Ammon's horn (tissue), 1 donor: ENCODE measurements at regions not wholly inside any gene's neighbourhood (a gene's known extent, or its start where the extent isn't known, plus 50 kb on each side); places are given as distances from the start of the nearest gene placed in this dataset.
A peak's percentile ranks its signal among the peaks of the same experiment; 100 is the strongest.

Source experiments
- DNase-seq: peaks from one replicate; pipeline ENCODE4 v3.0.0-alpha.2; 2016; ENCODE audit warnings: low spot score

DNA sequence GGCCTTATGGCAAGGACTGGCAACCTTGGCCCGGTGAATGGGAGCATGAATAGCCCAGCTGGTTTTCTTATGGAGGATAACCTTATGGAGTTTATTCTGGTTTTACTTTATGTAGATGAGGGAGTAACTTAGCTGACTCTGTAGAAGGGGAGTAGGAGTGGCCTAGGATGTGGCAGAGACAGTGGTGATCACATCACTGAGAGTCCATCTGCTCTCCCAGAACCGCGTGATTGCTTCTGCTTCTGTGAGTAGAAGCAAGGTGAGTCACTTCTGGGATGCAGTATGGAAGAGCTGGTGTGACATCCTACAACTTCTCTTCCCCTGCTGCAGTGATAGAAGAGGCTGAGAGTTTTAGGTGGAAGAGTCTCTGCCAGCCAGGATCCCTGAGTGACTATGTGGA is 129.2 kb downstream of the RPS24 start:
- no peak for DNase-seq

DNA sequence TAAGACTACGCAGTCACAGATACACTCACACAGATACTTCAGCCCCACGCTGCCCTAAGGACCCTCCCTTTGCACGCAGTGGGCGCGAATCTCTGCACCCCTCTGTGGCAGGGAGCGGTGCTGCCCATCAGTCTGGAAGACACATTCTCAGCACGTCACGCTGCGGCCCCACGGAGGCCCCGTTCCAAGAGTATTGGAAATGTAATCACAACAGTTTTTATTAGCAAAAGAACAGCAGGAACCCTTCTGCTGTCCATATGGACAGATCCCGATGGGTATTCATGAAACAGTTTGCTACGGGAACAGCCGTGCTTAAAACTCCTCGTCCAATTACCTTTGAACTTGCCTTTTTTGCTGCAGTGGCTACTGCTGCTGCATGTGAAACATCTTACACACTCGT is 131.0 kb downstream of the RPS24 start:
- peak; percentile 35 for DNase-seq

DNA sequence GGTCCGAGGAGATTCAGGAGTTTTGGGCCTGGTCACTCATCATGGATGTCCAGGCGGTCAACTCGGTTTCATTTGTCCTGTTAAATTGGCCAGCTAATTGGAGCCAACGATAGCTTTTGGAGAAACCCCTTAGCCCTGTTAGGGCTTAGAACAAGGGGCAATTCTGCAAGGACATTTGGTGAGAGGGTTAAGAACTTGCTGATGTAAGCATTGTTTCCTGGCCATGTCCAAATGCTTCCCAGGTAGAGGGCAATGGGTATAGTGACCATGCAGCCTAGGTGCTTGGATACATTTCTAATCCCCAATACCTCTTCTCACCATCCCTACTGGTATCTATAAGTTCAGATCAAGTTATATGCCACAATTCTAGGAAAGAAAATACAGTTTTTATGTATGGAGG is 131.5 kb downstream of the RPS24 start:
- no peak for DNase-seq

DNA sequence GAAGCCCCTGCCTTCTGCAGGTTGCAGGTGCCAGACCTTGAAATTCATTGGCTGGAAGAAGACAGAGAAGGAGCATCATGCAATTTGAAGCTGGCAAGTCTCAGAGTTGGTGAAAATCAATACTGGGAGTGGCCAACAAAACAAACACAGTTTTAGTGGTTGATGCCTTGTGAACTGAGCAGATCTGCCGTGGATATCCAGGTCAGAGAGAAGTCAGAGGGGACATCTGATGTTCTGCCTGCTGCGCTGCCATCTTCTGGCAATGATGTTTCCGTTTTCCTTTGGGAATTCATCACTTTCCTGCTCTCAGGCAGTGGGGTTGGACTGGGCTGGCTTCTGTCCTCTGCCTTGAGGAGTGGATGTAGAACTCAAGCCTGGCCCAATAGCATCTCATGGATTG is 132.0 kb downstream of the RPS24 start:
- no peak for DNase-seq

DNA sequence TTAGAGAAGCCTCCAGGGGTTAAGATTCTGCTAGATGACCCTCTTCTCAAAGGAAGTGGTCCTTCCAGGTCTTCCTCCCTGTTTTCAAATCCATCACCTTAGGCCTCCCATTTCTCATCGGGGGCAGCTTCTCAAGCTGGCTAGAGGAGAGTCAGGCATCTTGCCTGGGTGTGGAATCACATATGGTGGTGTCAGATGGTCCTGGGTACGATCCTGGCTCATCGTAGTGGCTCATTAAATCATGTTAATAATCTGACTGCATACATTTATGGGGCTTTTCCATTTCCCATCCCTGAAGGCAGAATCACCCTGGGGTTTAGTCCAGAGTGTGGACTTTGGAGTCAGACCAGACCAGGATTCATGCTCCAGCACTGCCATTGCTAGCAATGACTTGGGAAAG is 132.6 kb downstream of the RPS24 start:
- DNase-seq = no peak

DNA sequence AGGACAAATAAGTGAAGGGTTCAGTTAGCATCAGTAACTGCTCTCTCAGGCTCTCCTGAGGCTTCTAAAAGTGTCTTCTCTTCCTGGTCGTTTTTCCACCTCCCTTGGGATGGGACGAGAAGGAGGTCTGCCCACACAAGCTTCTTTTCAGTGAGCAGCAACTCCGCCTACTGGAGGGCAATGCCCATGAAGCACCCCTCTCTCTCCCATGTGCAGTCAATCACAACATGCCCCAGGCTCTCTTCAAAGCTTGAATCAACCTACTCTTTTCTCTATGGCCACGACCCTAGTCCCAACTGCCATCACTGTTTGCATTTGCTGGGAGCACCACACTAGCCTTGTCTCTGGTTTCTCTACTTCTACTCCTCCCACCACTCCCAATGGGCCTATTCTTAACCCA is 135.6 kb downstream of the RPS24 start:
- no peak for DNase-seq

DNA sequence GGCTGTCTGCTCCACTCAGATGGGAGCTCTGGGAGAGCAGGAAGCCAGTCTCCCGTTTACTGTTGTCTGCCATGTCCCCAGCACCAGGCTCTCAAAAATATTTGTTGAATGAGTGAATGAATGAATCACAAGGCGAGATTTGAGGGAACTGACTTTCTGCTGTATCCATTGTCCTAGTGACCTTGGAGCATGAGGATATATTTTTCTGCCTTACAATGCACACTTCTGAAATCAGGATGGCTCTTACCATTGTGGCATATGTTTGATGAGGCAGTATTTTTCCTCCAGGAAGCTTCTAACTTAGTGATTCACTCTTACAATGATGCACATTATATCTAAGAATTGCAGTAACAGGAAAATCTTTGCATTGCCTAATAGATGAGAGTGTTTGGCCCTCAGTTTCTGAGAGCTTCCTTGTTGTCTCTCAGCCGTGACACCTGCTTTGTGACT is 136.4 kb downstream of the RPS24 start:
- no peak for DNase-seq

DNA sequence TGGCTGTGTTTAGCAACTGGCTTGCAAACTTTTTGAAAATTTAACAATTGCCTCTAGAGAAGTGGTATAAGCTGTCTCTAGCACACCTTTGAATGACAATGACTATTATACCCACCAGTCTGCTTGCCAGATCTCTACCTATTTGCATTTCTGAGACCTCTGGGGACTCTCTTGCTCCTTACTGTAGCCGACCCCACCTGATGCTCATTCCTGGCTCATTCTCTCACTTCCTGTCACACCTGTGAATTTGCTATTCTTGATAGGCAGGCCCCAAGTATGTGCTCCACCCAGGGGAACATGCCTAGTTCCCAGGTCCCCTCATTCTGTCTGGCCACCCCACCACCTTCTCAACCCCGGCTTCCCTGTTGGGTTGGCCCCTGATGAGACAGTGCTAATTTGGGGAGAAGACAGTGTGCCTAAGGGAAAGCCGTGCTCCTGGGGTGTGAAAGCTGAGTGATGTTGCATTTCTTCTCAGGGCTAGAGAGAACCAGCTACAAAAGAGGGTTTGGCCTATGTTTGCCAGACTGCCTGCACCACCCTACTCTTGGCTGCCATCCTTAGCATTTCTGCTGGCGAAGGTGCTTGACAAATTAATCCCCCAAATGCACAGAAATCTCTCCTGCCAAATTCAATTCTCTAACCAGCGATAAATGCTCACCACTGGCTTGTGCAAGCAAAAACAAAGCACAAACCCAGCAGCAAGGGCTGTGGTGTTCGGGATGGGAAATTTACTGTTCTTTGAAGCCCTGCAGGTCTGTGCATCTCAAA is 138.2 kb downstream of the RPS24 start:
- no peak for DNase-seq

DNA sequence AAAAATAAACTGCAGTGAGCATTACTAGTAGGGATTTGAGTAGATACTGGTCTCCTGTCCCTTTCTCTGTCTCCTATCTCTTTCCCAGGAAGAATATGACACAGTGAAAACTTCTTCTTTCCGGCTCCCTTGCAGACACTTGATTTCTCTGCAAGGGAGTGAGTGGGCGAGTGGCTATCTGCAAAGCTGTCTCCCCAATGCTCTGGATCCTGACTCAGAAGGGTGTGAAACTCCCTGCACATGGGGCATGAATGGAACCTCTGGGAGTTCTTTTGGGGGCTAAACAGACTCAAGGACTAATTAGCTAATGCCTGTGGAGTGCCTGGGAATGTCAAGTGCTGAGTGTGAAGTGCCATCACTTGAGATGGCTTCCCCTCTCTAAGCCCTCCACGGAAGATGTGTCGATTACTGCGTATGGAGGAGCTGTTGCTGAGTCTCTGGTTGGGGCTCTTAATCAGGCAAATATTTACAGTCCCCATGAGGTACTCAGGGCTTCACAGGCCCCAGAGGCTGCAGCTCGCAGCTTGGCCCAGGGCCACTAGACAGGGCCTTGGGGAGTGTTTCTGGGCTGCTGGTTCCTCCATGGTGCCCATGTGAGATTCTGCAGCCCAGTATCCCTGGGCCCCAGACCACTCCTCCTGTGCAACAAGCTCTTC is 139.8 kb downstream of the RPS24 start:
- DNase-seq = no peak

DNA sequence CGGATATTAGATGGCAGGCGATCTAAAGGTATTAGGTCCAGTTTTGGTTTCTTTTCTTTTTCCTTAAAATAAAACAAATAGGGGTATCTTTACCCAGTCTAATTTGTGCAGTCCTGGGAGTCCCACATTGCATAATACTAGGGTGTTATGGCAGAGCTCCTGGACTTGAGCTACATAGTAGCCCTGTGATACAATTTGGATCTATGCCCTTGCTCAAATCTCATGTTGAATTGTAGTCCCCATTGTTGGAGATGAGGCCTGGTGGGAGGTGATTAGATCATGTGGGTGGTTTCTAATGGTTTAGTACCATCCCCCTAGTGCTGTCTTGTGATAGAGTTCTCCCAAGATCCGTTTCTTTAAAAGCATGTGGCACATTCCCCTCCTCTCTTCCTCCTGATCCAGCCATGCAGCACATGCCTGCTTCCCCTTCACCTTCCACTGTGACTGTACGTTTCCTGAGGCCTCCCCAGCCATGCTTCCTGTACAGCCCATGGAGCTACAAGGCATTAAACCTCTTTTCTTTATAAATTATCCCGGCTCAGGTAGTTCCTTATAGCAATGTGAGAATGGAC is 141.9 kb downstream of the RPS24 start:
- no peak for DNase-seq

DNA sequence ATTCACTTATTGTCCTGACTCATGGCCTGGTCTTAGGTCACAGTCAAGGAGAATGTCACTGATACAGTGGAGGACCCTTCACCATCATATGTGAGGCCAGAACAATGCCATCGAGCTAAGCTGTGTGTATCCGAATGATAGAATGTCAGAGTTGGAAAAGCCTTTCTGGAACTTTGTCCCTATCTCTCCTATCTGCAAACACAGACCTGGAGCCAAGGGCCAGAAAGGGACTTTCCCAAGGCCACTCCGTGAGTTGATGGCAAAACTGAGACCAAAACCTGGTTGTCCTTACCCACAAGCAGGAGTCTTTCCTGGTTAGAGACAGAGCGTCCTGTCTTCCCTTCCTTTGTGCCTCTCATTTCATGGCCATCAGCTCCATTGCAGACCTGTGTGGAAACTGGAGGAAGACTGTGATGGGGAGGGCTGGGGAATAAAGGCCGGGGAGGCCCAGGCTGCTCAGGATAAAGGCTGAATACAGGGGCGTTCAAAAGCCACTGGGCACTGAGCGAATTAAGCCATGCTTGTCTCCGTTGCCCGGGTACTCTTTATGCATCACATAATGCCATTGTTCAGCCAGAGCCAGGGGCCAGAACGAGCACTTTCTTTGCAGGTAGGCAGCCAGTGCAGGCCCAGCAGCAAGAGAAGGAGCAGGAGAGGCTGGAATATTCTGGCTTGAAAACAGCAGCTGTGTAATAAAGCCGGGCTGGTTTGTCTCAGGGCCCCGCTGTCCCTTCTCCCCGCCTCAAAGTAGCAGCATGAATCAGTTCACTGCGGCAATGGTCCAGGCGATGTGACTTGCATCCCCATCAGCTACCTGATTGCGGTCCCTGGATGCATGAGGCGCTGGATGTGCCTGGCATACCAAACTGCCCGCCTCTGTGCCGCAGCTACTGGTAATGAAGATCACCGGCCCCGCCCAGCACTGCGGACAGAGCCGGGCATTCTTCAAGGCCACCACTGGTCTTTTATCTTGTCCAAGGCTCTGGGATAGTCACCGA is 143.0 kb downstream of the RPS24 start:
- DNase-seq = peak; percentile 94

DNA sequence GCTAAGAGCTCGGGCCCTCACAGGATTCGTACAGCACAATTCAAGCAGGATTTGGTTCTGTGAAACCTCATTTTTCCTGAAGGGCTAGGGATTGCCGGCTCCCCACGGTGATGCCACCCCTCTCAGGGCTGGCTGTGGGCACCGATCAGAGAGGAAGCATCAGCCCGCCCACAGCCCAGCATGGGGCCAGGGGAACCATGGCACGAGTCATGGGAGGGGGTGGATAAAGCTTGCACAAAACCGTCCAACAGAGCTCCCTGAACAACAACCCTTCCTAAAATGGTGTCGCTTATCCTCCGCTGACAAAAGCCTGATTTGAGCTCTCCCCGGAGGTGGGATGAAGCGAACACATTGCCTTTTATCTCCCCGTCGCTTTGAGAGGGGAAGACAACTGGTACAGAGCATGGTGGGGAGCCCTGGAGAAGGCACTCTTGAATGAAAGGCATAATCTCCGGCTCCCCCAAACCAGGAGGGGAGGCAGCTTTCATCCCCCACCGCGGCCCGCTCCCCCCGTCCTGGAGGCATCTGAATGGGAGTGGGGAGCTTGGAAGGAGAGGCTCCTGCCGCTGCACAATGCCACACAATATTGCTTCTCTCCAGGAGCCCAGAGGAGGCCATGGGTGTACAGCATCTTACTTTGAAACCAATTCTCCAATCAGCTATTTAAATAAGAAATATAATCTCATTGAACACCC is 144.0 kb downstream of the RPS24 start:
- peak; percentile 22 for DNase-seq

DNA sequence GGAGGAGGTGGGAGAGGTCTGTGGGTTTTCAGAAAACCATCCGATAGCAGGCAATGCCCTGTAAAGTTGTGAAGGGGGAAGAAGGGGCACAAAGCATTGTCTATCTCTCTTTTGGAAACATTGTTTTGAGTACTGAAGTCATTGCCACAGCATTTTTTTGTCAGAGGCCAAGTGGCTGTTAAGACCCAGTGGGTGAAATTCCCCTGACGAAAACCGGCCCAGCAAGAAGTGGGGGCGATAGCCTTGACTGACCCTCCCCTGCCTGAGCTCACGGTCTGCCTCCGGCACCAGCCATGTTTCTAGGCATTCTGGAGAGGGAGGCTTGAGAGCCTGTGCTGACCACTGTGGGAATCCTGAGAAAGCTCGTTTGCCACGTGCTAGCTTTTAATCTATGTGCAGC is 144.7 kb downstream of the RPS24 start:
- DNase-seq = no peak

DNA sequence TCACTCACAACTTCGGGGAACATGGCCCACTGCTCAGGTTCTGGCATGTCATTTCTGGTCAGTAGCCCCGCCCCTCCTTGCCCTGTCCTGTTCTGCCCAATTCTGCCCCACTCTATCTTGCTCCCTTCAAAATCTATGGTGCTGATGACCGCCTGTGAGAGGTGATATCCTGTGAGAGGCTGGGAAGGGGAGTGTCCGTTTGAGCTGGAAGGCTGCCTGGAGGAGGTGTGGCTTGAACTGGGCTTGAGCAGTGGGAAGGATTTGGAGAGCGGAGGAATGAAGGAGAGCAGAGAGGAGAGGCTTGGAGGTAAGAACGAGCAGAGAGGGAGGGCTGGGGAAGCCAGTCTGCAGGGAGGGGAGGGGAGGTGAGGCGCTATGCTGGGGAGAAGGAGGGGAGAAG is 145.3 kb downstream of the RPS24 start:
- DNase-seq = peak; percentile 57

DNA sequence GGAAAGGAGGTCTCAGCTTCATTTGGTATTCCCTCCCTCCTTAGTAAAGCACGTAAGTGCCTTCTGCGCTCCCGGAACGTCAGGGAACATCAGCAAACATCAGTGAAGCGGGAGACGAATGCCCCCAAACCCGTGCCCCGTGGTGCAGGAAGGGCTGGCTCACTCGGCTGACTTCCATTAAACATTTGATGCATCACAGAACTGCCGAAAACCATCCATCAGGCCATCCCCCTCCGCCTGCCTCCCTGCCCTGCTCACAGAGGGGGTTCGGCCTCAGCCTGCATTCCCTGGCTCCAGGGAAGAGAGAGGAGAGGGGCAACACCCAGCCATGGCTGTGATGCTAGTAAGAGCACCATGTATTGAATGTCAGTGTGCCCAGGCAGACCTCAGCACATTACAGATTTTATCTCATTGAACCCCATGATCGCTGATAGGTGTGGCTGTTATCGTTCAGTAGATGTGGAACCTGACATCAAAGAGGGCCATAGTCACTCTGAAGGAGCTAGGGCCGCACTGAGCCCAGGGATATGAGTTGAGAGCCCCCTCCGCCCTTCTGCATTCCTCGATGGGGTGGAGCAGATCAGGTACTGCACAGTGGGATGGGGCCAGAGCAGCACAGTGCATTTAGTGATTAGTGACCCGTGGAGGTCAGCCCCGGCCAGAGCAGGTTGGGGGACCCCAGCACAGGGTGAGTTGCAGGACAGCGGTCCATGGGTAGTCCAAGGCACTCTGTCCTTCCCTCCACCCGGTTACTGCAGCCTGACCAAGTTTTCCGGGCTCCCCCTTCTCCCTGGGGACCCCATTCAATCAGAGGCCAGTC is 146.4 kb downstream of the RPS24 start:
- DNase-seq = no peak

DNA sequence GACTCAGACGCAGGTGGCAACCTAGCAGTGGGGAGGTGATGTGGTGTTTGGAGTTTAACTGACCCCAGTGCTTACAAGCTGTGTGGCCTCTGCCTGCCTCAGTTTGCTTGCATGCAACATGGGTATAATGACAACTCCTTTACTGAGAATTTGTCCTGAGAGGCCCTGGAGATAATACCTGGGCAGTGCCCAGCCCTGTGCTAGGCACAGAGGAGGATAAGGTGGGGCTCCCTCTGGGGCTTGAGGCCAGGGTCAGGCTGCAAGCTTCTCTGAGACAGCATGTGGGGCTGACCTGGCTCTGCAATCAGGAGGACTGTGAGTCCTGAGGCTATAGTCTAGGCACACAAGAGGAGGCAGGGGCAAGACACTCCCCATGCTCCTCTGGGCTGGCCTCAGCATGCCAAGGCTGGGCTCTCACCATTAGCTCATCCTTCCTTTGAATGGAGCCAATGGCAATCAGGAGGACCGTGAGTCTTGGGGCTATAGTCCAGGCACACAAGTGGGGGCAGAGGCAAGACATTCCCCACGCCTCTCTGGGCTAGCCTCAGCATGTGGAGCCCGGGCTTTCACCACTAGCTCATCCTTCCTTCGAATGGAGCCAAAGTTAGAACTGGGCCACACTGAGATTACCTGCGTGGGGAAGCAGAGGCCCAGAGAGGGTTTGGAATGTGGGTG is 147.9 kb downstream of the RPS24 start:
- no peak for DNase-seq

DNA sequence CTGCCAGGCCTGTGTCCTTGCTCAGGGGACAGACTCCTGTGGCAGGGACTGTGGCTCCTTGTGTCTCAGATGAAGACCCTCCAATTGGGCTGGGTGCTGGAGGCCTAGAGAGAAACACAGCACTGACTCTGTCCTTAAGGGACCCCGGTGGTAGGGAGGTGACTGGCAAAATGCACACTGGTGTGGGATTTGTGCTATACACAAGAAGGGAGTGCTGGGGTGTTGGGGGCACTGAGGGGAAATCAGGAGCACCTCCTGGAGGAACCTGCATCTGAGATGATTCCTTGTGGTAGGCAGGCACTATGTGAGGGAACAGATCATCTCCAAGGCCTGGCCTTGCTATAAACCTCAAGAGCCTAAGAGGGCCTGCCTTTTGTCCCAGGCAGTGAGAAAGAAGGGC is 149.2 kb downstream of the RPS24 start:
- DNase-seq = no peak

DNA sequence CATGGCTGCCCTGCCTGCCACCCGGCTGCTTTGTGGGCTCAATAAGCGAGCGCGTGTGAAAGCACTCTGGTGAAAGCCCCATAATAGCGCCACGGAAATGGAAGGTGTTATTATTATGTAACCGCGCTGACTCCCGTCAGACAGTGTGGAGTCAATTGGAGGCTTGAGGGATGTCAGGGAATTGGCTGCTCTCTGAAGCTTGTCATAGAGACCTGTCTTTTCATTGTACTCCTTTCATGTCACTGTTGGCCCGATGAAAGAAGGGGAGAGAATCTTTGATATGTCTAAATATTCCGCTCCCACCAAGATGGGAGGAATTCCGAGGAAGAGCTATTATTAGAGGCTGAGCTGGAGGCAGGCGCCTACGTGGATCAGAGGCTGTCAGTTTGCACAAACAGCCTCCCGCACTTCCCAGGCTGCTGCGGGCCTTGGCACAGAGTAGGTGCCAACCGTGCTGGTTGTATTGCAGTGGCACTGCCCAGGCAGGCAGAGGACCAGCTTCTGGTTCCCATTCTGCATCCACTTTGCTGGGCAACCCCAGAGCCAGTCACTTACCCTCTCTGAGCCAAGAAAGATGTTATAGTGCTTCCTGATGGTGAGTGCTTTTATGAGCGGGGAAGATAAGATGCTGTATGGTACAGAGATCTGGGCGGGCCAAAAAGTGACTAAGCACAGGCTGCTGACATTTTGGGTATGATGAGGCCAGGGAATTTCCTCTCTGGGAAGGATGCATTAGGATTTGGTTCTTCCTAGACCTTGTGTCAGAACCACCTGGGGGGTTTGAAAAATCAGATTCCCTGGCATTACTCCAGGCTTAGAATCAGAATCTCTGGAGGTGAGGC is 151.4 kb downstream of the RPS24 start:
- DNase-seq = no peak

DNA sequence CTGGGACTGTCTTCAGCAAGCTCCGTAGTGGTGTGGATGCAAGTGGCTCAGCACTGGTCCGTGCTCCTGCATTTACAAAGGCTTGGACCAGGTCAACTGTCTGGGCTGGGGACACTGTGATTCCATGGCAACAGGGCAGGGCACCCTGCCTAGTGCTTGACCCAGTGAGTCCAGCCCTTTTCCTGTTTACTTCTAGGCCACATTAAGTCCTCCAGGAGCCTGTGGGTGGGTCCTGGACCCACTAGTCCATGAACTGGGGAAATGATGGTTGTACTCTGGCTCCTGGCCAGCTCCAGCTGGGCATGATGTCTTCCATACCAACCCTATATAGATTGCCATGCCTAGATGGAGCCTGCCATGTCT is 152.0 kb downstream of the RPS24 start:
- DNase-seq = peak; percentile 72
